K562 (cell line): ENCODE measurements at regions not wholly inside any gene's neighbourhood (a gene's known extent, or its start where the extent isn't known, plus 50 kb on each side); places are given as distances from the start of the nearest gene placed in this dataset.

Source experiments
- ATAC-seq: fragments of 200-7000 bp; cut with Tn5 transposase; 3 replicates; pipeline ENCODE4 v1.9.1; 2020; ENCODE audit warnings: moderate library complexity
- BruUV-seq: library from RNA; stranded (reverse); fragments of 400-500 nt; replicated peaks from 2 replicates; lab custom pipeline; 2021; lab: Mats Ljungman, UMichigan
- CTCF ChIA-PET: fragments of 300-600 bp; formaldehyde crosslinking; extraction: SDS; loops from one replicate; lab custom pipeline; 2021; ENCODE audit warnings: low intra/inter-chr PET ratio; lab: Yijun Ruan, JAX
- POLR2A ChIA-PET: fragments of 300-600, 350-650 bp; sonication (Branson Sonifier 250); formaldehyde crosslinking; extraction: SDS; loops from one replicate; lab custom pipeline; 2021; ENCODE audit warnings: antibody characterized with exemption, inconsistent platforms; lab: Yijun Ruan, JAX
- DNase-seq, 4 experiments: peaks; one replicate each; pipeline versions ENCODE4 v3.0.0 to v3.0.0-alpha.2; 2011 to 2018; ENCODE audit warnings: low spot score in 3 of 4, mixed read lengths in 3 of 4; ENCODE audit errors: extremely low read depth in 1 of 4
- FAIRE-seq: peaks from 2 replicates; lab custom pipeline; 2011; peaks lifted over from hg19 to GRCh38; lab: Jason Lieb, UNC
- H2AFZ ChIP-seq: 2 replicates; pipeline ENCODE4 v1.6.0; 2011; ENCODE audit warnings: low read depth, low read length, control low read depth, inconsistent platforms
- H3K27ac ChIP-seq: fragments of 200-600 bp; 3 replicates; pipeline ENCODE4 v1.8.0; 2011; ENCODE audit warnings: low read depth, mild to moderate bottlenecking, control low read depth, inconsistent platforms, low read length, moderate library complexity, mixed read lengths; ENCODE audit errors: extremely low read depth
- H3K27me3 ChIP-seq, 2 experiments: fragments of 300-600 bp in 1 of 2; 2 replicates in 1 of 2; 3 replicates in 1 of 2; pipeline versions ENCODE4 v1.6.0 to v1.8.0; 2011; ENCODE audit warnings: inconsistent platforms in 2 of 2, low read length in 2 of 2, mild to moderate bottlenecking in 1 of 2, mixed read lengths in 1 of 2, moderate library complexity in 1 of 2; ENCODE audit not compliant: control insufficient read depth in 2 of 2, insufficient read depth in 2 of 2
- H3K36me3 ChIP-seq: fragments of 300-600 bp; 3 replicates; pipeline ENCODE4 v1.8.0; 2011; ENCODE audit warnings: mild to moderate bottlenecking, low read length, inconsistent platforms; ENCODE audit not compliant: control insufficient read depth, insufficient read depth
- H3K4me1 ChIP-seq, 2 experiments: fragments of 200-600 bp in 1 of 2; replicated peaks in 1 of 2; 2 replicates in 1 of 2; 3 replicates in 1 of 2; pipeline versions ENCODE4 v1.5.1 to v1.8.0; 2011; ENCODE audit warnings: inconsistent platforms in 2 of 2, low read length in 2 of 2, mild to moderate bottlenecking in 1 of 2, mixed read lengths in 1 of 2, moderate library complexity in 1 of 2; ENCODE audit not compliant: control insufficient read depth in 2 of 2, insufficient read depth in 2 of 2
- H3K4me2 ChIP-seq: 2 replicates; pipeline ENCODE4 v1.6.1; 2011; ENCODE audit warnings: low read length, control low read depth, inconsistent platforms, mixed read lengths; ENCODE audit not compliant: insufficient read depth
- H3K4me3 ChIP-seq: fragments of 200-600 bp; sonication (generic), shearing (Covaris generic); 2 replicates; pipeline ENCODE4 v1.5.1; 2016; ENCODE audit warnings: control low read depth, inconsistent platforms
- H3K79me2 ChIP-seq: fragments of 200-600 bp; 3 replicates; pipeline ENCODE4 v1.8.0; 2011; ENCODE audit warnings: low read length, inconsistent platforms; ENCODE audit not compliant: control insufficient read depth, insufficient read depth
- H3K9ac ChIP-seq, 2 experiments: 2 replicates each; pipeline versions ENCODE4 v1.6.0 to v1.6.1; 2011; ENCODE audit warnings: low read depth in 2 of 2, low read length in 2 of 2, control low read depth in 1 of 2, inconsistent platforms in 1 of 2, mild to moderate bottlenecking in 1 of 2, mixed read lengths in 1 of 2; ENCODE audit not compliant: insufficient read depth in 1 of 2
- H3K9me1 ChIP-seq: one replicate; pipeline ENCODE4 v1.6.0; 2011; ENCODE audit warnings: inconsistent platforms, mild to moderate bottlenecking, low read length, moderate library complexity; ENCODE audit not compliant: control insufficient read depth, insufficient read depth
- H3K9me3 ChIP-seq: replicated peaks from 2 replicates; pipeline ENCODE4 v1.5.1; 2011; ENCODE audit warnings: low read depth, low read length, inconsistent platforms; ENCODE audit not compliant: control insufficient read depth, insufficient read depth
- H4K20me1 ChIP-seq: replicated peaks from 2 replicates; pipeline ENCODE4 v1.6.1; 2011; ENCODE audit warnings: low read length, inconsistent platforms, mixed read lengths; ENCODE audit not compliant: control insufficient read depth, insufficient read depth
- CBX1 ChIP-seq: sonication (generic); IDR thresholded peaks from 2 replicates; pipeline ENCODE4 v1.6.1; 2016; ENCODE audit warnings: antibody characterized with exemption, low read depth, mild to moderate bottlenecking
- EHMT2 ChIP-seq: fragments of 450-650 bp; IDR thresholded peaks from 2 replicates; pipeline ENCODE4 v1.6.1; 2018; ENCODE audit warnings: antibody characterized with exemption
- EP400 ChIP-seq: fragments of 450-650 bp; IDR thresholded peaks from 2 replicates; pipeline ENCODE4 v1.6.1; 2017; ENCODE audit warnings: antibody characterized with exemption, mild to moderate bottlenecking, moderate library complexity
- KAT7 ChIP-seq: sonication (generic); formaldehyde crosslinking; IDR thresholded peaks from 2 replicates; pipeline ENCODE4 v1.8.0; 2022; ENCODE audit warnings: missing genetic modification reagents, mild to moderate bottlenecking, borderline replicate concordance
- MED1 ChIP-seq: sonication (generic); formaldehyde crosslinking; IDR thresholded peaks from 2 replicates; pipeline ENCODE4 v1.8.1; 2023; ENCODE audit warnings: missing genetic modification reagents, borderline replicate concordance
- NR4A1 ChIP-seq, 2 experiments: fragments of 250-450 bp in 1 of 2; fragments of 450-650 bp in 1 of 2; sonication (Bioruptor Pico) in 1 of 2; IDR thresholded peaks; 2 replicates each; pipeline versions ENCODE4 v1.4.0 to v1.6.1; 2016 to 2020; ENCODE audit warnings: mild to moderate bottlenecking in 2 of 2, missing compliant biosample characterization in 1 of 2, missing genetic modification characterization in 1 of 2, moderate library complexity in 1 of 2
- PCBP1 ChIP-seq: fragments of 200-400 bp; formaldehyde crosslinking; IDR thresholded peaks from 2 replicates; pipeline ENCODE4 v1.6.1; 2018; ENCODE audit warnings: mild to moderate bottlenecking, low read depth, low read length; ENCODE audit not compliant: poor library complexity, severe bottlenecking
- SPI1 ChIP-seq: IDR thresholded peaks from 2 replicates; pipeline ENCODE4 v1.6.1; 2011; ENCODE audit warnings: low read depth, low read length, control low read depth, borderline replicate concordance
- STAG1 ChIP-seq: sonication (generic); formaldehyde crosslinking; IDR thresholded peaks from 2 replicates; pipeline ENCODE4 v1.5.0; 2020; ENCODE audit warnings: missing genetic modification reagents, borderline replicate concordance
- TGIF2 ChIP-seq: sonication (generic); formaldehyde crosslinking; IDR thresholded peaks from 2 replicates; pipeline ENCODE4 v1.8.1; 2022; ENCODE audit warnings: mild to moderate bottlenecking, missing genetic modification reagents, moderate library complexity
- TSC22D4 ChIP-seq: fragments of 450-650 bp; IDR thresholded peaks from 2 replicates; pipeline ENCODE4 v1.6.1; 2016; ENCODE audit warnings: missing genetic modification characterization, missing biosample characterization, control low read depth
- ZBTB7A ChIP-seq: IDR thresholded peaks from 2 replicates; pipeline ENCODE4 v1.6.1; 2011; ENCODE audit warnings: low read depth, mild to moderate bottlenecking, low read length, moderate library complexity, borderline replicate concordance; ENCODE audit not compliant: control insufficient read depth
- ZFX ChIP-seq: sonication (generic); formaldehyde crosslinking; IDR thresholded peaks from 2 replicates; pipeline ENCODE4 v1.8.0; 2022; ENCODE audit warnings: mild to moderate bottlenecking, missing genetic modification reagents, moderate library complexity
- WGBS: fragments of 100-300 bp; shearing (Covaris generic); methylation state at CpG from one replicate; pipeline ENCODE4 v1.1.6; 2016; ENCODE audit warnings: low coverage, mixed read lengths; ENCODE audit not compliant: insufficient coverage; ENCODE audit errors: missing lambda C conversion rate; 5-methylcytosine and 5-hydroxymethylcytosine counted together
- in situ Hi-C: fragments of 300-500 bp; cut with MboI; formaldehyde crosslinking; loops from 4 replicates; pipeline ENCODE4 v1.15.0; 2018; ENCODE audit warnings: inconsistent platforms, mixed read lengths
- intact Hi-C: fragments of 100-400 bp; cut with micrococcal nuclease; formaldehyde crosslinking; loops from 2 replicates; pipeline ENCODE4 v1.14.2; 2022
- TF ChIP-seq, protein P1 (sequence below): fragments of 250-450 bp; sonication (Bioruptor Pico); IDR thresholded peaks from 2 replicates; pipeline ENCODE4 v1.5.0; 2022; ENCODE audit warnings: mild to moderate bottlenecking
- TF ChIP-seq, protein P2 (sequence below): IDR thresholded peaks from 2 replicates; pipeline ENCODE4 v1.6.1; 2016; ENCODE audit warnings: missing genetic modification characterization, missing compliant biosample characterization
- TF ChIP-seq, protein P3 (sequence below): fragments of 450-650 bp; formaldehyde crosslinking; IDR thresholded peaks from 2 replicates; pipeline ENCODE4 v1.4.0; 2020; ENCODE audit warnings: mild to moderate bottlenecking, moderate library complexity

DNA sequence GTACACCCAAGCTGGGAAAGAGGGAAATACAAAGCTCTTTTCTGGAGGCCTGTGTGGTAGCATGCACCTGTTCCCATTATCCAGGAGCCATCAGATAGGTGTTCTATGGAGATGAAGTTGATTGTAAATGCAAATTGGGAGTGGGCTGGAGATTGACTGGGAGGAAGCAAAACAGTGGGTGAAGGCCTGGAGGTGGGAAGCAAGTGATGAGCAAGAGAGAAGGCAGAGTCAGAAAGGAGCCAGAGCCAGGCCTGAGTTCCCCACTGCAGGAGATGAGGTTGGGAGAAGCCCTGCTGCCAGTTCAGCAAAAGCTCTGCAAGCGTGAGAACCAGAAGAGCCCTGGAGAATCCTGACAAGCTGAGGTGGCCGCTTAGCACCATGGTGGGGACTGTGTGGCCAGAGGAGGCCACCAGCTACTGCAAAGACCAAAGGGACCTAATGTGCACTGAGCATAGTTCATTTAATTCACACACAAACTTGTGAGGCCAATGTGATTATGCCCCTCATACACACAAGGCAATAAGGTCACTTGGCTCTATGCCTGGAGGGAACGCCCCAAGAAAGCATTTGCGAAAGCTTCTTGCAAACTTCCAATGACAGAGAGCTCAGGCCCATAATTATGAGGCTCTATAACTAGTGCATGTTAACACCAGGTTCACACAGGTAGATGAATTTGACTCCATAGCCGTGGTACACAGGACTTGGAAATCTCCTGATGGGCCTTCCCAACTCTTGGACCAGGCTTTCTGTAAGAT, 73.0 kb upstream of the GRIK3 start (continued):
- TF ChIP-seq TGIF2 (CRISPR knock-in tag): no peak
- TF ChIP-seq EHMT2: no peak
- TF ChIP-seq MED1 (CRISPR knock-in tag): no peak
- TF ChIP-seq EP400: no peak
- no peak for TF ChIP-seq SPI1
- TF ChIP-seq, protein P1, sequence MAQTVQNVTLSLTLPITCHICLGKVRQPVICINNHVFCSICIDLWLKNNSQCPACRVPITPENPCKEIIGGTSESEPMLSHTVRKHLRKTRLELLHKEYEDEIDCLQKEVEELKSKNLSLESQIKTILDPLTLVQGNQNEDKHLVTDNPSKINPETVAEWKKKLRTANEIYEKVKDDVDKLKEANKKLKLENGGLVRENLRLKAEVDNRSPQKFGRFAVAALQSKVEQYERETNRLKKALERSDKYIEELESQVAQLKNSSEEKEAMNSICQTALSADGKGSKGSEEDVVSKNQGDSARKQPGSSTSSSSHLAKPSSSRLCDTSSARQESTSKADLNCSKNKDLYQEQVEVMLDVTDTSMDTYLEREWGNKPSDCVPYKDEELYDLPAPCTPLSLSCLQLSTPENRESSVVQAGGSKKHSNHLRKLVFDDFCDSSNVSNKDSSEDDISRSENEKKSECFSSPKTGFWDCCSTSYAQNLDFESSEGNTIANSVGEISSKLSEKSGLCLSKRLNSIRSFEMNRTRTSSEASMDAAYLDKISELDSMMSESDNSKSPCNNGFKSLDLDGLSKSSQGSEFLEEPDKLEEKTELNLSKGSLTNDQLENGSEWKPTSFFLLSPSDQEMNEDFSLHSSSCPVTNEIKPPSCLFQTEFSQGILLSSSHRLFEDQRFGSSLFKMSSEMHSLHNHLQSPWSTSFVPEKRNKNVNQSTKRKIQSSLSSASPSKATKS (CRISPR knock-in tag): no peak
- no peak for TF ChIP-seq KAT7

DNA sequence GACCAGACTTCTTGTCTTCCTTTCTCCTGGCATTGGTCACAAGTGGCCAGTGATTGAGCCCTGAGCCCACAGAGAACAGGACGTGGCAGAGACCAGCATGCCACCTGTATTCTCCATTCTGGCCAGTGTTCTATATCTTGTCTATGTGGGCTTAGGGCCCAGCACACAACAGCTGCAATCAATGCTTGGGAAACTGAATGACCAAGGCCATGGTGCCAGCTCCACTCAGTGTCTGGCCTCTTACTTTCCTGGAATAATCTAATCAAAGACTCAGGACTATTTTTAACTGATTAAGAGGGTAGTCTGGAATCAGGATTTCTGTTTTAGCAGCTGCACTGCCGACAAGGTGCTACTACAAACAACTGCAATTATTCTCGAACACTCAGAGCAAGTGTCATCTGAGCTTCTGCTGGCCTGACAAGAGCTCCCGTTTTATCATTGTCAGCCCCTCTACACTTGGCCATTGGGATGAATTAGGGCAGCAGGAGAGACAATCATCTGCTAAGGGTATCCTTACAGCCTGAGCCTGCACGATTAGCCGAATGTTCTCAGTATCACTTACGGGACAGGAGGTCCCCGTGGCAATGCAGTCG, 74.4 kb upstream of the GRIK3 start:
- no peaks in the 10 kb centered on the region for H3K79me2 ChIP-seq
- no TSS peak for BruUV-seq
- no peak overlapping the region for H3K9ac ChIP-seq
- no peaks in the 10 kb centered on the region; a peak in 1 of 5 replicates for H3K4me1 ChIP-seq
- POLR2A ChIA-PET: no interaction called here
- ATAC-seq (no peak), FAIRE-seq (no peak), DNase-seq (no peak)
- in situ Hi-C loops: no loop called here
- H3K27me3 ChIP-seq: 0 out of 5 replicates have a peak, but pooled peaks cover 0 to 3% of the 10 kb centered on the region in 2 experiments
- H3K9me1 ChIP-seq: no peaks in the 10 kb centered on the region
- CTCF ChIA-PET: no interaction called here
- H2AFZ ChIP-seq: no peak overlapping the region
- H3K9me3 ChIP-seq: no peaks in the 10 kb centered on the region
- intact Hi-C loops: no loop called here
- no peaks in the 10 kb centered on the region for H3K36me3 ChIP-seq
- WGBS: 0% methylated on average over 9 of the region's 9 CpGs
- no peak overlapping the region for H3K4me3 ChIP-seq
- no peak overlapping the region for H3K27ac ChIP-seq
- H3K4me2 ChIP-seq: no peak overlapping the region
- H4K20me1 ChIP-seq: no peaks in the 10 kb centered on the region
- TF ChIP-seq STAG1 (CRISPR knock-in tag) (no peak), NR4A1 (CRISPR knock-in tag; IDR thresholded peaks at IDR 0.05) (no peak), NR4A1 (tag; IDR thresholded peaks at IDR 0.05) (no peak), ZBTB7A (no peak), TSC22D4 (tag) (no peak), CBX1 (no peak), PCBP1 (no peak), ZFX (no peak)
- TF ChIP-seq, protein P2, sequence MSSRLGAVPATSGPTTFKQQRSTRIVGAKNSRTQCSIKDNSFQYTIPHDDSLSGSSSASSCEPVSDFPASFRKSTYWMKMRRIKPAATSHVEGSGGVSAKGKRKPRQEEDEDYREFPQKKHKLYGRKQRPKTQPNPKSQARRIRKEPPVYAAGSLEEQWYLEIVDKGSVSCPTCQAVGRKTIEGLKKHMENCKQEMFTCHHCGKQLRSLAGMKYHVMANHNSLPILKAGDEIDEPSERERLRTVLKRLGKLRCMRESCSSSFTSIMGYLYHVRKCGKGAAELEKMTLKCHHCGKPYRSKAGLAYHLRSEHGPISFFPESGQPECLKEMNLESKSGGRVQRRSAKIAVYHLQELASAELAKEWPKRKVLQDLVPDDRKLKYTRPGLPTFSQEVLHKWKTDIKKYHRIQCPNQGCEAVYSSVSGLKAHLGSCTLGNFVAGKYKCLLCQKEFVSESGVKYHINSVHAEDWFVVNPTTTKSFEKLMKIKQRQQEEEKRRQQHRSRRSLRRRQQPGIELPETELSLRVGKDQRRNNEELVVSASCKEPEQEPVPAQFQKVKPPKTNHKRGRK (tag): no peak
- TF ChIP-seq, protein P3, sequence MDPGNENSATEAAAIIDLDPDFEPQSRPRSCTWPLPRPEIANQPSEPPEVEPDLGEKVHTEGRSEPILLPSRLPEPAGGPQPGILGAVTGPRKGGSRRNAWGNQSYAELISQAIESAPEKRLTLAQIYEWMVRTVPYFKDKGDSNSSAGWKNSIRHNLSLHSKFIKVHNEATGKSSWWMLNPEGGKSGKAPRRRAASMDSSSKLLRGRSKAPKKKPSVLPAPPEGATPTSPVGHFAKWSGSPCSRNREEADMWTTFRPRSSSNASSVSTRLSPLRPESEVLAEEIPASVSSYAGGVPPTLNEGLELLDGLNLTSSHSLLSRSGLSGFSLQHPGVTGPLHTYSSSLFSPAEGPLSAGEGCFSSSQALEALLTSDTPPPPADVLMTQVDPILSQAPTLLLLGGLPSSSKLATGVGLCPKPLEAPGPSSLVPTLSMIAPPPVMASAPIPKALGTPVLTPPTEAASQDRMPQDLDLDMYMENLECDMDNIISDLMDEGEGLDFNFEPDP (CRISPR knock-in tag): no peak
